ENCODE measurements at regions not wholly inside any gene's neighbourhood (a gene's known extent, or its start where the extent isn't known, plus 50 kb on each side); places are given as distances from the start of the nearest gene placed in this dataset.

GRCh38 chr1:172755099-172755498 is 96.2 kb downstream of the FASLG start:
- Histone ChIP-seq H3K36me3 (ENCODE audit: control insufficient read depth in 2 of 2, extremely low read depth in 1 of 2, insufficient read depth in 2 of 2, low read length in 2 of 2) (no peaks in the 10 kb centered on the region), H4K20me1 (ENCODE audit: control insufficient read depth, extremely low read depth, insufficient read depth, low read length) (no peaks in the 10 kb centered on the region), H3K27me3 (ENCODE audit: control insufficient read depth, extremely low read depth, insufficient read depth, low read length) (no peaks in the 10 kb centered on the region), H3K4me3 (ENCODE audit: control insufficient read depth in 2 of 3, extremely low read depth in 1 of 3, insufficient read depth in 2 of 3, low read depth in 1 of 3, low read length in 3 of 3) (no peak overlapping the region), H3K9me1 (ENCODE audit: control insufficient read depth, extremely low read depth, insufficient read depth, low read length) (no peaks in the 10 kb centered on the region), H3K9me3 (ENCODE audit: control insufficient read depth, low read depth, low read length) (no peaks in the 10 kb centered on the region), H3K4me1 (ENCODE audit: control insufficient read depth, extremely low read depth, insufficient read depth, low read length) (no peaks in the 10 kb centered on the region), H3K27ac (ENCODE audit: control insufficient read depth, insufficient read depth, low read length) (no peak overlapping the region), H3K9ac (ENCODE audit: control insufficient read depth, extremely low read depth, insufficient read depth, low read length) (no peak overlapping the region), H2AFZ (ENCODE audit: control insufficient read depth, low read length) (no peak overlapping the region), H3K79me2 (ENCODE audit: control insufficient read depth, insufficient read depth, low read length) (no peaks in the 10 kb centered on the region), H3K4me2 (ENCODE audit: control insufficient read depth, extremely low read depth, insufficient read depth, low read depth, low read length) (no peak overlapping the region)
- TF ChIP-seq, protein P1, sequence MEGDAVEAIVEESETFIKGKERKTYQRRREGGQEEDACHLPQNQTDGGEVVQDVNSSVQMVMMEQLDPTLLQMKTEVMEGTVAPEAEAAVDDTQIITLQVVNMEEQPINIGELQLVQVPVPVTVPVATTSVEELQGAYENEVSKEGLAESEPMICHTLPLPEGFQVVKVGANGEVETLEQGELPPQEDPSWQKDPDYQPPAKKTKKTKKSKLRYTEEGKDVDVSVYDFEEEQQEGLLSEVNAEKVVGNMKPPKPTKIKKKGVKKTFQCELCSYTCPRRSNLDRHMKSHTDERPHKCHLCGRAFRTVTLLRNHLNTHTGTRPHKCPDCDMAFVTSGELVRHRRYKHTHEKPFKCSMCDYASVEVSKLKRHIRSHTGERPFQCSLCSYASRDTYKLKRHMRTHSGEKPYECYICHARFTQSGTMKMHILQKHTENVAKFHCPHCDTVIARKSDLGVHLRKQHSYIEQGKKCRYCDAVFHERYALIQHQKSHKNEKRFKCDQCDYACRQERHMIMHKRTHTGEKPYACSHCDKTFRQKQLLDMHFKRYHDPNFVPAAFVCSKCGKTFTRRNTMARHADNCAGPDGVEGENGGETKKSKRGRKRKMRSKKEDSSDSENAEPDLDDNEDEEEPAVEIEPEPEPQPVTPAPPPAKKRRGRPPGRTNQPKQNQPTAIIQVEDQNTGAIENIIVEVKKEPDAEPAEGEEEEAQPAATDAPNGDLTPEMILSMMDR (optimal IDR thresholded peaks at IDR 0.05 in 1 of 3, IDR thresholded peaks at IDR 0.05 in 1 of 3, conservative IDR thresholded peaks at IDR 0.05 in 1 of 3; ENCODE audit: extremely low read depth in 1 of 3, insufficient read depth in 2 of 3, low read length in 3 of 3), result no peak
- no peak for TF ChIP-seq EZH2 (IDR thresholded peaks at IDR 0.05; ENCODE audit: low read length)
- no peak for FAIRE-seq
- dilution Hi-C loops (cut with MboI; ENCODE audit: extremely low pct_ligation_motif_present, low sequenced_read_pairs), result no loop called here
- no peak for DNase-seq (ENCODE audit: low read depth, low spot score)

- H3K9ac ChIP-seq (ENCODE audit: control insufficient read depth, extremely low read depth, insufficient read depth, low read length), result no peak overlapping the region
- no peaks in the 10 kb centered on the region for H4K20me1 ChIP-seq (ENCODE audit: control insufficient read depth, extremely low read depth, insufficient read depth, low read length)
- DNase-seq (ENCODE audit: low read depth, low spot score) (no peak), FAIRE-seq (no peak)
- H3K79me2 ChIP-seq (ENCODE audit: control insufficient read depth, insufficient read depth, low read length), result no peaks in the 10 kb centered on the region
- H3K27ac ChIP-seq (ENCODE audit: control insufficient read depth, insufficient read depth, low read length), result no peak overlapping the region
- H3K4me2 ChIP-seq (ENCODE audit: control insufficient read depth, extremely low read depth, insufficient read depth, low read depth, low read length), result no peak overlapping the region
- no peaks in the 10 kb centered on the region for H3K9me3 ChIP-seq (ENCODE audit: control insufficient read depth, low read depth, low read length)
- H3K36me3 ChIP-seq (ENCODE audit: control insufficient read depth in 2 of 2, extremely low read depth in 1 of 2, insufficient read depth in 2 of 2, low read length in 2 of 2), result no peaks in the 10 kb centered on the region
- H3K4me1 ChIP-seq (ENCODE audit: control insufficient read depth, extremely low read depth, insufficient read depth, low read length), result no peaks in the 10 kb centered on the region
- H2AFZ ChIP-seq (ENCODE audit: control insufficient read depth, low read length), result no peak overlapping the region
- H3K9me1 ChIP-seq (ENCODE audit: control insufficient read depth, extremely low read depth, insufficient read depth, low read length), result no peaks in the 10 kb centered on the region
- no peak overlapping the region for H3K4me3 ChIP-seq (ENCODE audit: control insufficient read depth in 2 of 3, extremely low read depth in 1 of 3, insufficient read depth in 2 of 3, low read depth in 1 of 3, low read length in 3 of 3)
- TF ChIP-seq, protein P1 (optimal IDR thresholded peaks at IDR 0.05 in 1 of 3, IDR thresholded peaks at IDR 0.05 in 1 of 3, conservative IDR thresholded peaks at IDR 0.05 in 1 of 3; ENCODE audit: extremely low read depth in 1 of 3, insufficient read depth in 2 of 3, low read length in 3 of 3), result no peak
- no peak for TF ChIP-seq EZH2 (IDR thresholded peaks at IDR 0.05; ENCODE audit: low read length)
- no peaks in the 10 kb centered on the region for H3K27me3 ChIP-seq (ENCODE audit: control insufficient read depth, extremely low read depth, insufficient read depth, low read length)
- dilution Hi-C loops (cut with MboI; ENCODE audit: extremely low pct_ligation_motif_present, low sequenced_read_pairs), result no loop called here
These were observed 97.1 kb downstream of the FASLG start for GRCh38 chr1:172756024-172756423.
